PC-9 (cell line): ENCODE measurements at regions not wholly inside any gene's neighbourhood (a gene's known extent, or its start where the extent isn't known, plus 50 kb on each side); places are given as distances from the start of the nearest gene placed in this dataset.

ENCODE experiments used
- EZH2 ChIP-seq: fragments of 200-600 bp; sonication (generic); IDR thresholded peaks from 2 replicates; pipeline ENCODE4 v1.8.0; 2017; ENCODE audit warnings: antibody characterized with exemption, low read depth
- TF ChIP-seq, protein P1 (sequence below): fragments of 200-600 bp; sonication (generic); conservative IDR thresholded peaks from 2 replicates; pipeline ENCODE4 v1.6.1; 2017; ENCODE audit warnings: mixed run types, antibody characterized with exemption, mild to moderate bottlenecking, moderate library complexity

DNA sequence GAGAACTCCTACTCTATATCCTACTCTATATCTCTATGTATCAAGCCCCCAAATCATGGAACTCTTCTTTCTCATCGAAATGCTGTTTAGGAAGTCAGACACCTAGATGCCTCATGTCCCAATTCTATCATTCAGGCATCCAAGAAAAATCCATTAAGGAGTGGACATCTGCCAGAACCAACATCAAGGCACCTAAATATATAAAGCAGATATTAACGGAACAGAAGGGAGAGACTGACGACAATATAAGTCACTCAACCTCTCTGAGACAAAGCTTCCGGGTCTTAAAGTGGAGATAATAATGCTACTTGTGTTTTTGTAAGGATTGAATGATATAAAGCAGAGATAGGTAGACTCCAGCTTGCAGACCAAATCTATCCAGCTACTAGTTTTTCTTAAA, 241.5 kb downstream of the NFATC2 start:
- TF ChIP-seq, protein P1, sequence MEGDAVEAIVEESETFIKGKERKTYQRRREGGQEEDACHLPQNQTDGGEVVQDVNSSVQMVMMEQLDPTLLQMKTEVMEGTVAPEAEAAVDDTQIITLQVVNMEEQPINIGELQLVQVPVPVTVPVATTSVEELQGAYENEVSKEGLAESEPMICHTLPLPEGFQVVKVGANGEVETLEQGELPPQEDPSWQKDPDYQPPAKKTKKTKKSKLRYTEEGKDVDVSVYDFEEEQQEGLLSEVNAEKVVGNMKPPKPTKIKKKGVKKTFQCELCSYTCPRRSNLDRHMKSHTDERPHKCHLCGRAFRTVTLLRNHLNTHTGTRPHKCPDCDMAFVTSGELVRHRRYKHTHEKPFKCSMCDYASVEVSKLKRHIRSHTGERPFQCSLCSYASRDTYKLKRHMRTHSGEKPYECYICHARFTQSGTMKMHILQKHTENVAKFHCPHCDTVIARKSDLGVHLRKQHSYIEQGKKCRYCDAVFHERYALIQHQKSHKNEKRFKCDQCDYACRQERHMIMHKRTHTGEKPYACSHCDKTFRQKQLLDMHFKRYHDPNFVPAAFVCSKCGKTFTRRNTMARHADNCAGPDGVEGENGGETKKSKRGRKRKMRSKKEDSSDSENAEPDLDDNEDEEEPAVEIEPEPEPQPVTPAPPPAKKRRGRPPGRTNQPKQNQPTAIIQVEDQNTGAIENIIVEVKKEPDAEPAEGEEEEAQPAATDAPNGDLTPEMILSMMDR = no peak
- no peak for TF ChIP-seq EZH2
